Suprapubic skin (tissue), 4 donors: ENCODE measurements at regions not wholly inside any gene's neighbourhood (a gene's known extent, or its start where the extent isn't known, plus 50 kb on each side); places are given as distances from the start of the nearest gene placed in this dataset.

Experiments used
- DNase-seq, 2 donors: peaks; one replicate each; pipeline ENCODE4 v3.0.0-alpha.2; 2019; ENCODE audit warnings: low spot score in 2 of 2
- H3K27ac ChIP-seq: fragments of 200-600 bp; sonication (generic); one replicate; pipeline ENCODE4 v1.5.1; 2019
- H3K27me3 ChIP-seq: fragments of 200-600 bp; sonication (generic); one replicate; pipeline ENCODE4 v1.5.1; 2019
- H3K36me3 ChIP-seq: fragments of 200-600 bp; sonication (generic); one replicate; pipeline ENCODE4 v1.5.1; 2019
- H3K4me1 ChIP-seq: fragments of 200-600 bp; sonication (generic); one replicate; pipeline ENCODE4 v1.5.1; 2019
- H3K4me3 ChIP-seq: fragments of 200-600 bp; sonication (generic); one replicate; pipeline ENCODE4 v1.5.1; 2019; ENCODE audit warnings: mild to moderate bottlenecking
- H3K9me3 ChIP-seq: fragments of 200-600 bp; sonication (generic); one replicate; pipeline ENCODE4 v1.5.1; 2019
- CTCF ChIP-seq, 2 donors: fragments of 200-600 bp in 1 of 2; fragments of 450-650 bp in 1 of 2; sonication (generic) in 1 of 2; IDR thresholded peaks; one replicate each; pipeline ENCODE4 v1.5.1; 2016 to 2019; ENCODE audit warnings: antibody characterized with exemption in 2 of 2, mild to moderate bottlenecking in 1 of 2, moderate library complexity in 1 of 2
- EP300 ChIP-seq: sonication (generic); formaldehyde crosslinking; IDR thresholded peaks from one replicate; pipeline ENCODE4 v1.6.1; 2017; ENCODE audit warnings: antibody characterized with exemption
- POLR2A ChIP-seq, 2 donors: fragments of 450-650 bp; IDR thresholded peaks; one replicate each; pipeline ENCODE4 v1.6.1; 2017; ENCODE audit warnings: antibody characterized with exemption in 2 of 2, mild to moderate bottlenecking in 2 of 2, moderate library complexity in 2 of 2
- POLR2AphosphoS5 ChIP-seq, 3 donors: sonication (generic); formaldehyde crosslinking; IDR thresholded peaks; one replicate each; pipeline ENCODE4 v1.6.1; 2017; ENCODE audit warnings: antibody characterized with exemption in 3 of 3
- WGBS: methylation state at CpG from one replicate; pipeline ENCODE4 v1.1.5; 2018; 5-methylcytosine and 5-hydroxymethylcytosine counted together

DNA sequence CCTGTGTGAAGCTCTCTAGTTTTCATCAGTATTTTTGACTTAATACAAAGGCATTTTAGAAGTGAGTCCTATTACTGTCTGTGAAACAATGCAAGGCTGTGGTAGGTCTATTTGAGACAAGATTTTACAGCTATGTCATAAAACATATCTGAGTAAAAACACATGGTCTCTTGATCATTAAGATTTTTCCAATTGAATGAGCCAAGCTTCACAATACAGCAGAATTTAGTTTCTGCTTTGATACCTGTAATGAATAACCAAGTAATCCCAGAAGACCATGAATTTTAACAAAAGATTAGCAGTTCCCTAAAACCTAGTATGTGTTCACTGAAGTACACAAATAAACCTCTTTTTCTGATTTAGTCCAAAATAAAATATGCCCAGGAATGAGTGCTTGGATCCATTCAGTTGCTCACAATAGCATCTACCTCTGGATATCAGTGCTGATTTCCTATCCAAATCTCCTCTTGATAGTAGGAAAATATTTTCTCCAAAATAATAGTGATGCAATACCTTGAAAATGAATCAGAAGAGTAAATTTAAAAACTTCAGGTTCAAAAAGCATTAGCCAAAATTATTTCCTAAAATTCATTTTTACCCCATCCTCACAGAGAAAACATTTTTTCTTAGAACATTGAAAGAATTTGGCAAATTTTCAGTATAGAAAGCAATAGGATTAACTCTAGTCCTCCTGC, 533.5 kb upstream of the SGCG start:
- Histone ChIP-seq H3K9me3 (no peaks in the 10 kb centered on the region), H3K36me3 (no peaks in the 10 kb centered on the region), H3K27me3 (no peaks in the 10 kb centered on the region), H3K4me1 (no peaks in the 10 kb centered on the region), H3K4me3 (no peak overlapping the region), H3K27ac (no peak overlapping the region)
- TF ChIP-seq CTCF (IDR thresholded peaks at IDR 0.05) (no peak), POLR2AphosphoS5 (IDR thresholded peaks at IDR 0.05) (no peak), EP300 (no peak), POLR2A (IDR thresholded peaks at IDR 0.05) (no peak)
- DNase-seq: no peak

GRCh38 chr13:22648320-22648801, 532.4 kb upstream of the SGCG start:
- 72% methylated on average over 6 of the region's 7 CpGs for WGBS
- TF ChIP-seq EP300: no peak
- TF ChIP-seq POLR2AphosphoS5 (IDR thresholded peaks at IDR 0.05): no peak
- no peak for TF ChIP-seq CTCF (IDR thresholded peaks at IDR 0.05)

DNA sequence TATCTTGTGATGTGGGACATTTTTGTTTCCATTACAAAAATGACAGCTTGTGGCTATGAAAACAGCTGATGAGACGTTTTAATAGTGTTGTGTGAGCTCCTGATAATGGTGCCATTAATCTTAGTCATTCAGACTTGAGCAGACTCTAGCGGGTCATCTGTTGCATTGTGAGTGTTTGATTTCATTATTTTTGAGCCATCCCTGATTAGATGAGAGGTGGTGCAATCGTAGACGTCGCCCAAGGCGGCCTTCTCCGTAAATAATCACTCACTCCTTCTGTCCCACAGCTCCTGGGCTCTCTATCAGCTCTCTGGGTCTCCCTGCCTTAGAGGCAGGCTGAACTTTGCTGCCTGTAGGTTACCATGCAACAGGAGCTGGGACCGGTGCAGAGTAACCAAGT, 528.0 kb upstream of the SGCG start:
- TF ChIP-seq POLR2A (IDR thresholded peaks at IDR 0.05) (no peak), POLR2AphosphoS5 (IDR thresholded peaks at IDR 0.05) (no peak), CTCF (IDR thresholded peaks at IDR 0.05) (no peak), EP300 (no peak)
- Histone ChIP-seq H3K36me3 (no peaks in the 10 kb centered on the region), H3K4me1 (no peaks in the 10 kb centered on the region), H3K27ac (no peak overlapping the region), H3K27me3 (no peaks in the 10 kb centered on the region), H3K4me3 (no peak overlapping the region), H3K9me3 (no peaks in the 10 kb centered on the region)
- no peak for DNase-seq
- 65% methylated on average over 8 of the region's 8 CpGs for WGBS

More at GRCh38 chr13:22648320-22648801, 532.4 kb upstream of the SGCG start:
- no peaks in the 10 kb centered on the region for H3K27me3 ChIP-seq
- no peak overlapping the region for H3K27ac ChIP-seq
- no peaks in the 10 kb centered on the region for H3K36me3 ChIP-seq
- no peaks in the 10 kb centered on the region for H3K9me3 ChIP-seq
- H3K4me1 ChIP-seq: no peaks in the 10 kb centered on the region
- H3K4me3 ChIP-seq: no peak overlapping the region
- no peak for DNase-seq

DNA sequence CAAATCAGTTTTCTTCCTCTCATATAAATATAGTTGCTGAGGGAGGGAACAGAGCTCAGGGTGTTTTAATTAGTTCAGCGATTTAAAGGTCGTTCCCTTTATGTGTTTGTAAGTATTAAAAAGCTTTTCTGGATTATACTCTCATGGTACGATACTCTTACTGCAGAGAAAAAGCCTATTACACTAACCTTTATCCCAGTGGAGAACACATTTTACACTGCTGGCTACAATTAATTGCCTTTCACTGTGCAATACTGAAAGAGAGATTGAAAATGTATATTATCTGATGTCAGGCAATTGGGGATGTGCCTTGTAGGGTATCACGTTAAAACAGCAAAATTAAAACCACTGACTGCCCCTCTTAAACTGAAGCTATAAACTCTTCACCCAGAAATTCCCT, 526.9 kb upstream of the SGCG start:
- H3K4me3 ChIP-seq: no peak overlapping the region
- H3K4me1 ChIP-seq: no peaks in the 10 kb centered on the region
- no peak overlapping the region for H3K27ac ChIP-seq
- no peak for DNase-seq
- WGBS: 77% methylated on average over 4 of the region's 4 CpGs
- H3K9me3 ChIP-seq: no peaks in the 10 kb centered on the region
- H3K36me3 ChIP-seq: no peaks in the 10 kb centered on the region
- TF ChIP-seq POLR2A (IDR thresholded peaks at IDR 0.05): no peak
- TF ChIP-seq EP300: no peak
- TF ChIP-seq POLR2AphosphoS5 (IDR thresholded peaks at IDR 0.05): no peak
- TF ChIP-seq CTCF (IDR thresholded peaks at IDR 0.05): no peak
- no peaks in the 10 kb centered on the region for H3K27me3 ChIP-seq

DNA sequence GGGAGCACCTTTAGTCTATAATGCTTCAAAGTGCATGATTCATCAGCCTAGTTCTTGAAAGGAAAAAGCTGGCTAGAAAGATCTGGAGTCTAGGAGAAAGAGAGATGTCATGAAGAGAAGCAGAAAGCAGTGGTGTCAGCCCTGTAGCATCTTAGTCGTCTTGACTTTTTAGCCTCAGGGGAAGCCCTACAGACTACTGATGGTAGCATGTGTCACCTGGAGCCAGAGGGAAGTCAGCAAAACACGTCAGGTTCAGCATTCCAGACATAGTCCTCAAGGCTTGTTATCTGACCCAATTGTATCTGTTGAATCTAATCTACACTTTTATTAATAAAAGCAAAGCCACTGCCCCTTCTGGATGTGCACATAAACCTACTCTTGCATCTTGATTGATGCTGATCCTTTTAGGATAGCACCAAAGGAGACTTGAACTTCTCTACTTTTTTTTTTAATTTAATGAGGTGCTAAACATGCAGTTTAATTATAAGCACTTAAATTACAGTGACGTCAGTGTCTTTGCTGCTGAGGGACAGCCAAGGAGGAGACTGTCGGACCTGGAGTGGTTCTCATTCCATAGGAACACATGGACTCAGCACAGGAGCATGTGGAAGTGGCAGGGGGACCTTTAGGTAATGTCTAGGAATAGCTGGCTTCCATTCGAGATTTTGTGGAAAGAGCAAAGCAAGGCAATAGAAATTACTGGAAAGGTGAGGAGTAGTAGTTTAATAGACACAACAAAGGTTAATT, 525.5 kb upstream of the SGCG start:
- DNase-seq: no peak
- no peaks in the 10 kb centered on the region for H3K9me3 ChIP-seq
- no peak overlapping the region for H3K4me3 ChIP-seq
- H3K27ac ChIP-seq: no peak overlapping the region
- no peaks in the 10 kb centered on the region for H3K4me1 ChIP-seq
- WGBS: 48% methylated on average over 5 of the region's 5 CpGs
- no peaks in the 10 kb centered on the region for H3K36me3 ChIP-seq
- TF ChIP-seq CTCF (IDR thresholded peaks at IDR 0.05): no peak
- no peak for TF ChIP-seq POLR2AphosphoS5 (IDR thresholded peaks at IDR 0.05)
- TF ChIP-seq POLR2A (IDR thresholded peaks at IDR 0.05): no peak
- no peak for TF ChIP-seq EP300
- no peaks in the 10 kb centered on the region for H3K27me3 ChIP-seq
